ENCODE measurements at regions not wholly inside any gene's neighbourhood (a gene's known extent, or its start where the extent isn't known, plus 50 kb on each side); places are given as distances from the start of the nearest gene placed in this dataset.
"Not testable (repeated sequence)": the region's sequence is repeated elsewhere in the genome, so short reads cannot be mapped to it uniquely, and the experiment has no call there.

- DNase-seq (ENCODE audit: low read depth): not testable (repeated sequence)
Observed at GRCh38 chr6:134425917-134426316, 108.0 kb upstream of the SGK1 start.

- no peak for DNase-seq (ENCODE audit: low read depth)
Observed at GRCh38 chr6:134425513-134425912, 107.6 kb upstream of the SGK1 start.

GRCh38 chr6:134424798-134425170 is 106.9 kb upstream of the SGK1 start:
- no peak for DNase-seq (ENCODE audit: low read depth)

GRCh38 chr6:134424165-134424797 is 106.4 kb upstream of the SGK1 start:
- no peak for DNase-seq (ENCODE audit: low read depth)

GRCh38 chr6:134422426-134423231 is 104.7 kb upstream of the SGK1 start:
- no peak for DNase-seq (ENCODE audit: low read depth)

GRCh38 chr6:134421501-134421900 is 103.6 kb upstream of the SGK1 start:
- DNase-seq (ENCODE audit: low read depth): no peak

- DNase-seq (ENCODE audit: low read depth): no peak
Observed at GRCh38 chr6:134420614-134421181, 102.8 kb upstream of the SGK1 start.

- DNase-seq (ENCODE audit: low read depth): no peak
Observed at GRCh38 chr6:134419716-134420115, 101.8 kb upstream of the SGK1 start.

- DNase-seq (ENCODE audit: low read depth): no peak
Observed at GRCh38 chr6:134416418-134417154, 98.7 kb upstream of the SGK1 start.

GRCh38 chr6:134415656-134416055 is 97.7 kb upstream of the SGK1 start:
- no peak for DNase-seq (ENCODE audit: low read depth)

GRCh38 chr6:134415194-134415593 is 97.3 kb upstream of the SGK1 start:
- DNase-seq (ENCODE audit: low read depth): no peak

- no peak for DNase-seq (ENCODE audit: low read depth)
Observed at GRCh38 chr6:134414793-134415192, 96.9 kb upstream of the SGK1 start.

GRCh38 chr6:134413241-134413643 is 95.3 kb upstream of the SGK1 start:
- DNase-seq (ENCODE audit: low read depth): no peak

GRCh38 chr6:134410541-134410940 is 92.6 kb upstream of the SGK1 start:
- no peak for DNase-seq (ENCODE audit: low read depth)

GRCh38 chr6:134407791-134408190 is 89.9 kb upstream of the SGK1 start:
- DNase-seq (ENCODE audit: low read depth): no peak

GRCh38 chr6:134406311-134406710 is 88.4 kb upstream of the SGK1 start:
- DNase-seq (ENCODE audit: low read depth): no peak

- no peak for DNase-seq (ENCODE audit: low read depth)
Observed at GRCh38 chr6:134405386-134406087, 87.6 kb upstream of the SGK1 start.

- DNase-seq (ENCODE audit: low read depth): not testable (repeated sequence)
Observed at GRCh38 chr6:134403312-134403711, 85.4 kb upstream of the SGK1 start.

GRCh38 chr6:134402372-134402984 is 84.6 kb upstream of the SGK1 start:
- no peak for DNase-seq (ENCODE audit: low read depth)

GRCh38 chr6:134400941-134401340 is 83.0 kb upstream of the SGK1 start:
- DNase-seq (ENCODE audit: low read depth): no peak

- DNase-seq (ENCODE audit: low read depth): no peak
Observed at GRCh38 chr6:134398453-134398852, 80.5 kb upstream of the SGK1 start.

- DNase-seq (ENCODE audit: low read depth): no peak
Observed at GRCh38 chr6:134397676-134398075, 79.8 kb upstream of the SGK1 start.

Data from stimulated activated CD8-positive, alpha-beta memory T cell treated with anti-CD3 and anti-CD28 coated beads, Interleukin-12 subunit alpha, Interleukin-12 subunit beta, amount 100 ng/mL, for 1 hour (primary cell).